ENCODE measurements at regions not wholly inside any gene's neighbourhood (a gene's known extent, or its start where the extent isn't known, plus 50 kb on each side); places are given as distances from the start of the nearest gene placed in this dataset.

GRCh38 chr17:70655176-70655958, 486.0 kb downstream of the KCNJ2 start (continued):
- no peak for TF ChIP-seq CHD7 (IDR thresholded peaks at IDR 0.05; ENCODE audit: insufficient replicate concordance, low read length)
- TF ChIP-seq ASH2L (IDR thresholded peaks at IDR 0.05; ENCODE audit: low read length): no peak
- TF ChIP-seq CBX8 (IDR thresholded peaks at IDR 0.05; ENCODE audit: borderline replicate concordance, low read depth, low read length): no peak
- no peak for TF ChIP-seq KDM4A (IDR thresholded peaks at IDR 0.05; ENCODE audit: low read depth, low read length, severe bottlenecking)
- TF ChIP-seq SRF (IDR thresholded peaks at IDR 0.05; ENCODE audit: low read depth, low read length): no peak
- no peak for TF ChIP-seq KDM5A (IDR thresholded peaks at IDR 0.05; ENCODE audit: low read length)
- TF ChIP-seq BRCA1 (IDR thresholded peaks at IDR 0.05; ENCODE audit: low read depth, low read length): no peak
- TF ChIP-seq MAX (IDR thresholded peaks at IDR 0.05): no peak
- TF ChIP-seq CEBPB (IDR thresholded peaks at IDR 0.05; ENCODE audit: low read depth, low read length): no peak
- no peak for TF ChIP-seq POLR2AphosphoS5 (IDR thresholded peaks at IDR 0.05; ENCODE audit: low read depth, low read length)
